DOHH2 (cell line): ENCODE measurements at regions not wholly inside any gene's neighbourhood (a gene's known extent, or its start where the extent isn't known, plus 50 kb on each side); places are given as distances from the start of the nearest gene placed in this dataset.

Experiments used
- H3F3A ChIP-seq: fragments of 200-600 bp; sonication (generic), shearing (Covaris generic); 2 replicates; pipeline ENCODE4 v1.6.0; 2016; ENCODE audit warnings: antibody characterized with exemption, mild to moderate bottlenecking; ENCODE audit not compliant: control insufficient read depth, insufficient read depth
- H3K27ac ChIP-seq: fragments of 200-600 bp; sonication (generic); 2 replicates; pipeline ENCODE4 v1.5.1; 2014; ENCODE audit warnings: low read depth, mild to moderate bottlenecking, low read length, moderate library complexity
- H3K27me3 ChIP-seq: fragments of 200-600 bp; sonication (generic); 2 replicates; pipeline ENCODE4 v1.6.1; 2014; ENCODE audit warnings: mild to moderate bottlenecking, low read length, mixed read lengths; ENCODE audit not compliant: control insufficient read depth
- H3K36me3 ChIP-seq: fragments of 200-600 bp; sonication (generic); 2 replicates; pipeline ENCODE4 v1.6.1; 2014; ENCODE audit warnings: mild to moderate bottlenecking, low read length, moderate library complexity, mixed read lengths; ENCODE audit not compliant: control insufficient read depth
- H3K4me1 ChIP-seq: fragments of 200-600 bp; sonication (generic); 2 replicates; pipeline ENCODE4 v1.6.1; 2014; ENCODE audit warnings: mild to moderate bottlenecking, low read length, mixed read lengths; ENCODE audit not compliant: control insufficient read depth
- H3K4me2 ChIP-seq: fragments of 200-600 bp; sonication (generic); 2 replicates; pipeline ENCODE4 v1.6.0; 2014; ENCODE audit warnings: mild to moderate bottlenecking, low read length, moderate library complexity
- H3K4me3 ChIP-seq: fragments of 200-600 bp; sonication (generic); 2 replicates; pipeline ENCODE4 v1.5.1; 2014; ENCODE audit warnings: mild to moderate bottlenecking, low read length, mixed read lengths
- H3K79me2 ChIP-seq: fragments of 200-600 bp; sonication (generic); 2 replicates; pipeline ENCODE4 v1.6.1; 2014; ENCODE audit warnings: mild to moderate bottlenecking, low read length, mixed read lengths; ENCODE audit not compliant: control insufficient read depth
- H3K9me2 ChIP-seq: fragments of 200-600 bp; sonication (generic); replicated peaks from 2 replicates; pipeline ENCODE4 v1.6.1; 2014; ENCODE audit warnings: mild to moderate bottlenecking, low read length, mixed read lengths; ENCODE audit not compliant: control insufficient read depth
- H3K9me3 ChIP-seq: fragments of 200-600 bp; sonication (generic); 2 replicates; pipeline ENCODE4 v1.6.1; 2014; ENCODE audit warnings: antibody characterized with exemption, low read length, mixed read lengths; ENCODE audit not compliant: control insufficient read depth, insufficient read depth
- H4K20me1 ChIP-seq: fragments of 200-600 bp; sonication (generic); 2 replicates; pipeline ENCODE4 v1.6.0; 2014; ENCODE audit warnings: low read depth, mild to moderate bottlenecking, antibody characterized with exemption, low read length, moderate library complexity; ENCODE audit not compliant: control insufficient read depth, insufficient read depth
- CTCF ChIP-seq: fragments of 200-600 bp; sonication (generic); IDR thresholded peaks from one replicate; pipeline ENCODE4 v1.5.1; 2014; ENCODE audit warnings: antibody characterized with exemption, mild to moderate bottlenecking, low read depth, low read length; ENCODE audit not compliant: poor library complexity, severe bottlenecking
- EZH2phosphoT487 ChIP-seq: fragments of 200-600 bp; sonication (generic); IDR thresholded peaks from 2 replicates; pipeline ENCODE4 v1.6.1; 2017; ENCODE audit warnings: borderline replicate concordance, mild to moderate bottlenecking, antibody characterized with exemption, low read length, moderate library complexity, mixed read lengths

GRCh38 chr5:56352808-56353590, 119.9 kb upstream of the ANKRD55 start:
- H3F3A ChIP-seq = no peaks in the 10 kb centered on the region

DNA sequence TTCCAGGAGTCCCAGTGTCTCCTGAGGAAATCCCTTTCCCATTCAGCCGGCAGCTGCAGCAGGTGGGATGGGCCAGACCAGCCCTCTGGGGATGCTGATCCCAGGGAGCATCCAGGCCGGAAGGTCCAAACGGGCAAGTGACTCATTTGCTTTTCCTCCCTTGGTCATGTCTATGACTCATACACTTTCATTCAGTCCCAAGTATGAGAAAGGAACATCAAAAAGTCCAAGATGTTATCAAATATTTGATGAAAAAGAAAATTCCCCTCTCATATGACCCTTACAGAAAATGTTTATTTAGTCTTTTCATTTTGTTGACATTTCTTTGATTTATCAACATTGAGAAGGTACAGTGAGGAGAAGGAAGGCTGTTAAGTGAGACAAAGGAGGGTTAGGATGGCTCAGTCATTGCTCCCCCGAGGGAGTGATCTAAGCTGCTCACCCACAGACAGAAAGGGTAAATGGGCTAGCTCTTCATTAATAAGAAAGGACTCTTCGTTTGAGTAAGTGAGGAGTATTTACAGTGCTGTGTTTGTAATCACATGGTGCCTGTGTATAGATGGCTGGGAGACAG, 117.6 kb upstream of the ANKRD55 start:
- Histone ChIP-seq H3K4me3 (no peak overlapping the region), H3K27me3 (no peaks in the 10 kb centered on the region), H4K20me1 (no peaks in the 10 kb centered on the region), H3K27ac (no peak overlapping the region), H3F3A (no peaks in the 10 kb centered on the region), H3K4me1 (peaks cover 3% of the 10 kb centered on the region), H3K36me3 (no peaks in the 10 kb centered on the region), H3K4me2 (no peak overlapping the region), H3K9me3 (peaks cover 3% of the 10 kb centered on the region; the same call in 1 of the 2 replicates), H3K79me2 (no peaks in the 10 kb centered on the region), H3K9me2 (no peaks in the 10 kb centered on the region)
- TF ChIP-seq CTCF = no peak
- TF ChIP-seq EZH2phosphoT487 = no peak

More at GRCh38 chr5:56352808-56353590, 119.9 kb upstream of the ANKRD55 start:
- H3K9me3 ChIP-seq = no peaks in the 10 kb centered on the region
- H3K79me2 ChIP-seq = no peaks in the 10 kb centered on the region
- no peak overlapping the region for H3K27ac ChIP-seq
- no peak overlapping the region for H3K4me2 ChIP-seq
- H3K36me3 ChIP-seq = no peaks in the 10 kb centered on the region
- TF ChIP-seq CTCF = no peak
- no peak for TF ChIP-seq EZH2phosphoT487
- no peaks in the 10 kb centered on the region for H3K9me2 ChIP-seq
- H4K20me1 ChIP-seq = no peaks in the 10 kb centered on the region
- no peak overlapping the region for H3K4me3 ChIP-seq
- no peaks in the 10 kb centered on the region for H3K4me1 ChIP-seq
- no peaks in the 10 kb centered on the region for H3K27me3 ChIP-seq

DNA sequence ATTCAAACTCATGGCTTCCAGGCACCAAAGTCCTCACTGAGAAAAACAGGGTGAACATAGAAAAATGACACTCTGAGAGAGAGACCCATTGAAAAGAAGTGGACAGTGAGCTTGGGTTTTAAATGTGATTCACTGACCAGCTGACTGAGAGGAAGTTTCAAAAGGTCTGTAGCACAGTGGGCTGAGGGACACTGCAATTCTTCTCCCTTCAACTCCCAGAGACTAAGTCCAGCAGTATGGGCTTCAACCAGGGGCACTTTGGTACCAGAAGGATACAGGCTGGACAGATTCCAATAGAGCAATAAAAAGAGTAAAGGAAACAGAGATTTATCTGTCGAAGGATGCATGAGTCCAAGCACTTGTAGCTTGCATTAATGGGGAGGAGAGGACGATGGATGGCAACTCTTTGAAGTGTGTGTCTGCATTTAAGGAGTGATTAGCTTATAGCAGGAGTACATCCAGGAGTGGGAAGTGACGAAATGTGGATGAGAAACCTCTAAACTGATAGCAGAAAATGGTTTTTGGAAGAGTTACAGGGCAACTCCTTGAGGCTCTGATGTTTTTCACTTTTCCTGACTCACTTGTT, 117.0 kb upstream of the ANKRD55 start:
- H3K9me3 ChIP-seq = peaks cover 3% of the 10 kb centered on the region; the same call in 1 of the 2 replicates
- H3K27me3 ChIP-seq = no peaks in the 10 kb centered on the region
- no peaks in the 10 kb centered on the region for H3K36me3 ChIP-seq
- no peak for TF ChIP-seq EZH2phosphoT487
- TF ChIP-seq CTCF = no peak
- H3K4me1 ChIP-seq = peaks cover 9% of the 10 kb centered on the region
- H3K27ac ChIP-seq = no peak overlapping the region
- no peaks in the 10 kb centered on the region for H4K20me1 ChIP-seq
- H3F3A ChIP-seq = no peaks in the 10 kb centered on the region
- H3K79me2 ChIP-seq = no peaks in the 10 kb centered on the region
- H3K4me3 ChIP-seq = no peak overlapping the region
- no peaks in the 10 kb centered on the region for H3K9me2 ChIP-seq
- H3K4me2 ChIP-seq = no peak overlapping the region
